Neural progenitor cell (in vitro differentiated cells): ENCODE measurements at regions not wholly inside any gene's neighbourhood (a gene's known extent, or its start where the extent isn't known, plus 50 kb on each side); places are given as distances from the start of the nearest gene placed in this dataset.

Experiments used
- DNase-seq: peaks from one replicate; pipeline ENCODE4 v3.0.0-alpha.2; 2016; ENCODE audit warnings: low spot score
- H2AFZ ChIP-seq: fragments of 200-600 bp; sonication (generic); replicated peaks from 2 replicates; pipeline ENCODE4 v1.6.1; 2016; ENCODE audit warnings: antibody characterized with exemption
- H3F3A ChIP-seq: fragments of 200-600 bp; sonication (generic); 2 replicates; pipeline ENCODE4 v1.6.1; 2016; ENCODE audit warnings: antibody characterized with exemption, low read depth
- H3K27ac ChIP-seq: fragments of 200-600 bp; sonication (generic); 2 replicates; pipeline ENCODE4 v1.5.1; 2016; ENCODE audit warnings: mild to moderate bottlenecking
- H3K27me3 ChIP-seq: fragments of 200-600 bp; sonication (generic); 2 replicates; pipeline ENCODE4 v1.6.1; 2016; ENCODE audit warnings: mild to moderate bottlenecking, moderate library complexity
- H3K36me3 ChIP-seq: fragments of 200-600 bp; sonication (generic); 2 replicates; pipeline ENCODE4 v1.5.1; 2016
- H3K4me1 ChIP-seq: fragments of 200-600 bp; sonication (generic); 2 replicates; pipeline ENCODE4 v1.6.1; 2016; ENCODE audit warnings: mixed run types
- H3K4me2 ChIP-seq: fragments of 200-600 bp; sonication (generic); 2 replicates; pipeline ENCODE4 v1.6.1; 2016
- H3K4me3 ChIP-seq: fragments of 200-600 bp; sonication (generic); 2 replicates; pipeline ENCODE4 v1.5.1; 2016
- H3K79me2 ChIP-seq: fragments of 200-600 bp; sonication (generic); 2 replicates; pipeline ENCODE4 v1.6.1; 2016; ENCODE audit warnings: low read depth
- H3K9ac ChIP-seq: fragments of 200-600 bp; sonication (generic); 2 replicates; pipeline ENCODE4 v1.6.1; 2016
- H3K9me3 ChIP-seq: fragments of 200-600 bp; sonication (generic); 2 replicates; pipeline ENCODE4 v1.5.1; 2016; ENCODE audit warnings: low read depth
- H4K20me1 ChIP-seq: fragments of 200-600 bp; sonication (generic); 2 replicates; pipeline ENCODE4 v1.6.1; 2016; ENCODE audit warnings: low read depth
- H3K27ac Mint-ChIP-seq: 3 replicates; pipeline ENCODE4 v1.8.0; 2021; ENCODE audit warnings: mixed read lengths
- H3K27me3 Mint-ChIP-seq: 2 replicates; pipeline ENCODE4 v1.8.0; 2022; ENCODE audit warnings: low read depth, mild to moderate bottlenecking, inconsistent platforms, moderate library complexity, mixed read lengths; ENCODE audit not compliant: insufficient read depth
- H3K36me3 Mint-ChIP-seq: 3 replicates; pipeline ENCODE4 v1.8.0; 2021; ENCODE audit warnings: mixed read lengths
- H3K4me1 Mint-ChIP-seq: 3 replicates; pipeline ENCODE4 v1.8.0; 2021; ENCODE audit warnings: mixed read lengths
- H3K4me3 Mint-ChIP-seq: 3 replicates; pipeline ENCODE4 v1.8.0; 2021; ENCODE audit warnings: mild to moderate bottlenecking, moderate library complexity, mixed read lengths
- H3K9me3 Mint-ChIP-seq: 3 replicates; pipeline ENCODE4 v1.8.0; 2020; ENCODE audit warnings: mixed read lengths
- EZH2 ChIP-seq: fragments of 200-600 bp; sonication (generic); IDR thresholded peaks from 2 replicates; pipeline ENCODE4 v1.6.1; 2017; ENCODE audit warnings: antibody characterized with exemption, mild to moderate bottlenecking, moderate library complexity
- EZH2phosphoT487 ChIP-seq: fragments of 200-600 bp; sonication (generic); IDR thresholded peaks from 2 replicates; pipeline ENCODE4 v1.6.1; 2017; ENCODE audit warnings: antibody characterized with exemption
- TF ChIP-seq, protein P1 (sequence below): fragments of 200-600 bp; sonication (generic); IDR thresholded peaks from 2 replicates; pipeline ENCODE4 v1.5.1; 2017; ENCODE audit warnings: antibody characterized with exemption, mild to moderate bottlenecking

- DNase-seq = no peak
Measured at GRCh38 chr1:222064388-222065211, 322.7 kb upstream of the DUSP10 start.

GRCh38 chr1:222062640-222063039 is 320.8 kb upstream of the DUSP10 start:
- no peaks in the 10 kb centered on the region for H3K36me3 Mint-ChIP-seq
- Histone ChIP-seq H3K4me3 (no peak overlapping the region), H3K27ac (no peak overlapping the region), H3K9ac (no peak overlapping the region), H3K4me2 (no peak overlapping the region), H3K36me3 (no peaks in the 10 kb centered on the region), H3K27me3 (no peaks in the 10 kb centered on the region), H3K9me3 (no peaks in the 10 kb centered on the region), H2AFZ (no peak overlapping the region), H3F3A (no peaks in the 10 kb centered on the region), H3K4me1 (no peaks in the 10 kb centered on the region), H4K20me1 (no peaks in the 10 kb centered on the region), H3K79me2 (no peaks in the 10 kb centered on the region)
- H3K4me1 Mint-ChIP-seq = no peaks in the 10 kb centered on the region
- TF ChIP-seq, protein P1, sequence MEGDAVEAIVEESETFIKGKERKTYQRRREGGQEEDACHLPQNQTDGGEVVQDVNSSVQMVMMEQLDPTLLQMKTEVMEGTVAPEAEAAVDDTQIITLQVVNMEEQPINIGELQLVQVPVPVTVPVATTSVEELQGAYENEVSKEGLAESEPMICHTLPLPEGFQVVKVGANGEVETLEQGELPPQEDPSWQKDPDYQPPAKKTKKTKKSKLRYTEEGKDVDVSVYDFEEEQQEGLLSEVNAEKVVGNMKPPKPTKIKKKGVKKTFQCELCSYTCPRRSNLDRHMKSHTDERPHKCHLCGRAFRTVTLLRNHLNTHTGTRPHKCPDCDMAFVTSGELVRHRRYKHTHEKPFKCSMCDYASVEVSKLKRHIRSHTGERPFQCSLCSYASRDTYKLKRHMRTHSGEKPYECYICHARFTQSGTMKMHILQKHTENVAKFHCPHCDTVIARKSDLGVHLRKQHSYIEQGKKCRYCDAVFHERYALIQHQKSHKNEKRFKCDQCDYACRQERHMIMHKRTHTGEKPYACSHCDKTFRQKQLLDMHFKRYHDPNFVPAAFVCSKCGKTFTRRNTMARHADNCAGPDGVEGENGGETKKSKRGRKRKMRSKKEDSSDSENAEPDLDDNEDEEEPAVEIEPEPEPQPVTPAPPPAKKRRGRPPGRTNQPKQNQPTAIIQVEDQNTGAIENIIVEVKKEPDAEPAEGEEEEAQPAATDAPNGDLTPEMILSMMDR = no peak
- TF ChIP-seq EZH2 (no peak), EZH2phosphoT487 (no peak)
- H3K27ac Mint-ChIP-seq = no peak overlapping the region
- peaks cover 19% of the 10 kb centered on the region for H3K9me3 Mint-ChIP-seq
- DNase-seq = no peak
- H3K27me3 Mint-ChIP-seq = peaks cover 2% of the 10 kb centered on the region
- H3K4me3 Mint-ChIP-seq = no peak overlapping the region

More at GRCh38 chr1:222064388-222065211, 322.7 kb upstream of the DUSP10 start:
- Mint-ChIP-seq H3K27ac (no peak overlapping the region), H3K4me1 (no peaks in the 10 kb centered on the region), H3K9me3 (peaks cover 19% of the 10 kb centered on the region), H3K36me3 (no peaks in the 10 kb centered on the region), H3K4me3 (no peak overlapping the region), H3K27me3 (peaks cover 2% of the 10 kb centered on the region)
- Histone ChIP-seq H3K4me1 (no peaks in the 10 kb centered on the region), H3K9ac (no peak overlapping the region), H3K4me3 (no peak overlapping the region), H4K20me1 (no peaks in the 10 kb centered on the region), H3K27me3 (no peaks in the 10 kb centered on the region), H3K36me3 (no peaks in the 10 kb centered on the region), H2AFZ (no peak overlapping the region), H3K4me2 (no peak overlapping the region), H3K79me2 (no peaks in the 10 kb centered on the region), H3F3A (no peaks in the 10 kb centered on the region), H3K9me3 (no peaks in the 10 kb centered on the region), H3K27ac (no peak overlapping the region)
- TF ChIP-seq EZH2 = no peak

DNA sequence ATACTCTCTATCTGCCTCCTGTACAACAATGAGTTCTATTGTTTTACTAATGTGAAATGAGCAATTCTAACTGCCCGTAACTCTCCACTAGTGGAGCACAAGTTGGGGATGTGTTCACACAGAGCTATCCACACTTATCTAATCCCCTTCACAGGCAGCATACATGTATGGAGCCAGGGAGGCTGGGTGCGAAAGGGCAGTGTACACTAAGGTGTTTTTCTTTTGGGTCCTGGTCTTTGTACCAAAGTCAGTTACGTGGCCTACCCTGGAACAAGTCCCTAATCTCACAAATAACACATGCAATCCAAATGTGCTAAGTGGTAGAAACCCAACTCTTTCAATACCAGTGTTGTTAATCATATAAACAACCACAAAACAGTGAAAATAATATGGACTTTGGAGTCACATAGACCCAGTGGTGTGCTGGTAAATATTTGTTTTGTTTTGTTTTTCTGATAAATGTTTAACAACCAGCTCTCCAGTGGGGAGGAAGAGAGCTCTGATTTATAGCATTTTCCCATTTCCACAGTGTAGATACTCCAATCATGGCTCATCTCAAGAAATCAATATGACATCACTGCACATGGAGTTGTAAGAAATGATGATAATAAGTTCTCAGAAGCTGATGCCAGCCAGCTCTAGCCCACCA is 319.9 kb upstream of the DUSP10 start:
- no peaks in the 10 kb centered on the region for H3K4me1 ChIP-seq
- H3K27me3 Mint-ChIP-seq = peaks cover 2% of the 10 kb centered on the region
- H3K4me1 Mint-ChIP-seq = no peaks in the 10 kb centered on the region

More for the DNA sequence above, 319.9 kb upstream of the DUSP10 start:
- no peaks in the 10 kb centered on the region for H4K20me1 ChIP-seq
- no peaks in the 10 kb centered on the region for H3K79me2 ChIP-seq
- peaks cover 19% of the 10 kb centered on the region for H3K9me3 Mint-ChIP-seq
- H2AFZ ChIP-seq = no peak overlapping the region
- no peak overlapping the region for H3K27ac ChIP-seq
- H3K36me3 ChIP-seq = no peaks in the 10 kb centered on the region
- no peak overlapping the region for H3K9ac ChIP-seq
- H3K27me3 ChIP-seq = no peaks in the 10 kb centered on the region
- no peaks in the 10 kb centered on the region for H3K9me3 ChIP-seq
- TF ChIP-seq EZH2phosphoT487 (no peak), EZH2 (no peak)
- TF ChIP-seq, protein P1 = no peak
- no peaks in the 10 kb centered on the region for H3K36me3 Mint-ChIP-seq
- no peaks in the 10 kb centered on the region for H3F3A ChIP-seq
- H3K4me2 ChIP-seq = no peak overlapping the region
- DNase-seq = no peak
- H3K27ac Mint-ChIP-seq = no peak overlapping the region
- H3K4me3 ChIP-seq = no peak overlapping the region
- H3K4me3 Mint-ChIP-seq = no peak overlapping the region
